NB4 (cell line): ENCODE measurements at regions not wholly inside any gene's neighbourhood (a gene's known extent, or its start where the extent isn't known, plus 50 kb on each side); places are given as distances from the start of the nearest gene placed in this dataset.

ENCODE experiments used
- MYC ChIP-seq: IDR thresholded peaks from 2 replicates; pipeline ENCODE4 v1.6.1; 2011; ENCODE audit warnings: low read depth, low read length
- POLR2A ChIP-seq: IDR thresholded peaks from 2 replicates; pipeline ENCODE4 v1.6.1; 2011; ENCODE audit warnings: mild to moderate bottlenecking; ENCODE audit not compliant: insufficient read length; ENCODE audit errors: extremely low read depth
- TF ChIP-seq, protein P1 (sequence below): IDR thresholded peaks from one replicate; pipeline ENCODE4 v1.5.1; 2012; ENCODE audit warnings: low read depth, low read length

DNA sequence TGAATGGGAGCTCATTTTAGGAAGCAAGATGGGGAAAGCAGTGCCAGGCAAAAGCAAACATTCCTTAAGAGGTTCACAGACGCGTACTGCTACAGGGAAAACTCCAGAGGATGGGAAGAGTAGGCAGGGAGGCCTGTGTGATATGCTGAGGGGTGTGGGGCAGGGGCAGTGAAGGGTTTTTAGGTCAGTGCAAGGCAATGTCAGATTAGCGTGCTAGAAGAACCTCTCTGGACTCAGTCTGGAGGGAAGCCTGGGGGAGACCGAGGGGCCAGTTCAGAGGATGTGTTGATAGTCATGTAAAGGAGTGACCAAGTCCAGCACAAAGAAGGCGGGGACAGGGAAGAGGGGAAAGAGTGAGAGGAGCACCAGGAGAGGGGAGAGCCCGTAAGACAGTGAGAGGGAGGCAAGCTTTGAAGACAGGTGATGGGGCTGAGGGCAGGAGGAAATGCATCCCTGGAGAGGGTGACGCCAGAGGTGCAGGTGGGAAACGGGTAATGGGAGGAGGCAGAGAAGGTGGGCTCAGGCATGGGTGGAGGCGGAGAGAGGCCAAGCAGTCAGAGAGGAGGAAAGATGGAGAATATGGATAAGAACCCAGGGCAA, 134.5 kb downstream of the MTX3 start:
- TF ChIP-seq, protein P1, sequence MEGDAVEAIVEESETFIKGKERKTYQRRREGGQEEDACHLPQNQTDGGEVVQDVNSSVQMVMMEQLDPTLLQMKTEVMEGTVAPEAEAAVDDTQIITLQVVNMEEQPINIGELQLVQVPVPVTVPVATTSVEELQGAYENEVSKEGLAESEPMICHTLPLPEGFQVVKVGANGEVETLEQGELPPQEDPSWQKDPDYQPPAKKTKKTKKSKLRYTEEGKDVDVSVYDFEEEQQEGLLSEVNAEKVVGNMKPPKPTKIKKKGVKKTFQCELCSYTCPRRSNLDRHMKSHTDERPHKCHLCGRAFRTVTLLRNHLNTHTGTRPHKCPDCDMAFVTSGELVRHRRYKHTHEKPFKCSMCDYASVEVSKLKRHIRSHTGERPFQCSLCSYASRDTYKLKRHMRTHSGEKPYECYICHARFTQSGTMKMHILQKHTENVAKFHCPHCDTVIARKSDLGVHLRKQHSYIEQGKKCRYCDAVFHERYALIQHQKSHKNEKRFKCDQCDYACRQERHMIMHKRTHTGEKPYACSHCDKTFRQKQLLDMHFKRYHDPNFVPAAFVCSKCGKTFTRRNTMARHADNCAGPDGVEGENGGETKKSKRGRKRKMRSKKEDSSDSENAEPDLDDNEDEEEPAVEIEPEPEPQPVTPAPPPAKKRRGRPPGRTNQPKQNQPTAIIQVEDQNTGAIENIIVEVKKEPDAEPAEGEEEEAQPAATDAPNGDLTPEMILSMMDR = no peak
- no peak for TF ChIP-seq POLR2A
- no peak for TF ChIP-seq MYC
